Keratinocyte (primary cell): ENCODE measurements at regions not wholly inside any gene's neighbourhood (a gene's known extent, or its start where the extent isn't known, plus 50 kb on each side); places are given as distances from the start of the nearest gene placed in this dataset.

ENCODE experiments used
- DNase-seq: peaks from one replicate; pipeline ENCODE4 v3.0.0-alpha.2; 2011; ENCODE audit warnings: low read depth, missing footprints, low spot score
- FAIRE-seq: peaks from 2 replicates; lab custom pipeline; 2011; peaks lifted over from hg19 to GRCh38; lab: Jason Lieb, UNC
- H2AFZ ChIP-seq: 2 replicates; pipeline ENCODE4 v1.6.0; 2012; ENCODE audit warnings: low read length, control low read depth, inconsistent platforms; ENCODE audit not compliant: control insufficient read depth
- H3K27ac ChIP-seq: 2 replicates; pipeline ENCODE4 v1.5.1; 2011; ENCODE audit warnings: low read length; ENCODE audit not compliant: control insufficient read depth, insufficient read depth
- H3K27me3 ChIP-seq: 3 replicates; pipeline ENCODE4 v1.6.0; 2011; ENCODE audit warnings: low read length; ENCODE audit not compliant: control insufficient read depth, insufficient read depth; ENCODE audit errors: extremely low read depth
- H3K36me3 ChIP-seq, 2 experiments: 2 replicates in 1 of 2; 3 replicates in 1 of 2; pipeline ENCODE4 v1.5.1; 2011; ENCODE audit warnings: low read length in 2 of 2, mild to moderate bottlenecking in 1 of 2; ENCODE audit not compliant: control insufficient read depth in 2 of 2, insufficient read depth in 2 of 2; ENCODE audit errors: extremely low read depth in 1 of 2
- H3K4me1 ChIP-seq: 3 replicates; pipeline ENCODE4 v1.5.1; 2011; ENCODE audit warnings: low read length; ENCODE audit not compliant: control insufficient read depth, insufficient read depth; ENCODE audit errors: extremely low read depth
- H3K4me2 ChIP-seq: 3 replicates; pipeline ENCODE4 v1.6.0; 2011; ENCODE audit warnings: low read depth, low read length; ENCODE audit not compliant: control insufficient read depth, insufficient read depth; ENCODE audit errors: extremely low read depth
- H3K4me3 ChIP-seq, 3 experiments: fragments of 200-600 bp in 1 of 3; sonication (generic) in 1 of 3; 2 replicates in 2 of 3; 3 replicates in 1 of 3; pipeline ENCODE4 v1.5.1; 2011 to 2016; ENCODE audit warnings: low read length in 3 of 3, mild to moderate bottlenecking in 3 of 3, control low read depth in 2 of 3, inconsistent platforms in 1 of 3, low read depth in 1 of 3, mixed read lengths in 1 of 3, mixed run types in 1 of 3, moderate library complexity in 1 of 3; ENCODE audit not compliant: control insufficient read depth in 2 of 3, insufficient read depth in 2 of 3; ENCODE audit errors: extremely low read depth in 1 of 3
- H3K79me2 ChIP-seq: 2 replicates; pipeline ENCODE4 v1.6.0; 2012; ENCODE audit warnings: low read length; ENCODE audit not compliant: control insufficient read depth, insufficient read depth
- H3K9ac ChIP-seq: 3 replicates; pipeline ENCODE4 v1.6.0; 2011; ENCODE audit warnings: low read length; ENCODE audit not compliant: control insufficient read depth, insufficient read depth; ENCODE audit errors: extremely low read depth
- H3K9me1 ChIP-seq: 3 replicates; pipeline ENCODE4 v1.6.0; 2011; ENCODE audit warnings: low read length; ENCODE audit not compliant: control insufficient read depth, insufficient read depth; ENCODE audit errors: extremely low read depth
- H3K9me3 ChIP-seq: 2 replicates; pipeline ENCODE4 v1.5.1; 2012; ENCODE audit warnings: low read depth, low read length; ENCODE audit not compliant: control insufficient read depth
- H4K20me1 ChIP-seq: 3 replicates; pipeline ENCODE4 v1.6.0; 2011; ENCODE audit warnings: low read length; ENCODE audit not compliant: control insufficient read depth, insufficient read depth; ENCODE audit errors: extremely low read depth
- EZH2 ChIP-seq: IDR thresholded peaks from one replicate; pipeline ENCODE4 v1.6.1; 2012; ENCODE audit warnings: inconsistent platforms, mild to moderate bottlenecking, low read length, moderate library complexity
- dilution Hi-C: fragments of 300-500 bp; cut with MboI; formaldehyde crosslinking; loops from one replicate; pipeline ENCODE4 v1.7.0; 2020; ENCODE audit warnings: low sequenced_read_pairs; ENCODE audit not compliant: extremely low pct_ligation_motif_present
- TF ChIP-seq, protein P1 (sequence below), 3 experiments: IDR thresholded peaks in 1 of 3; conservative IDR thresholded peaks in 1 of 3; optimal IDR thresholded peaks in 1 of 3; 2 replicates in 2 of 3; 3 replicates in 1 of 3; pipeline versions ENCODE3 to v1.5.1; 2011; ENCODE audit warnings: low read length in 3 of 3, mild to moderate bottlenecking in 3 of 3, moderate library complexity in 2 of 3, control low read depth in 1 of 3, inconsistent platforms in 1 of 3; ENCODE audit not compliant: insufficient read depth in 2 of 3; ENCODE audit errors: extremely low read depth in 1 of 3

DNA sequence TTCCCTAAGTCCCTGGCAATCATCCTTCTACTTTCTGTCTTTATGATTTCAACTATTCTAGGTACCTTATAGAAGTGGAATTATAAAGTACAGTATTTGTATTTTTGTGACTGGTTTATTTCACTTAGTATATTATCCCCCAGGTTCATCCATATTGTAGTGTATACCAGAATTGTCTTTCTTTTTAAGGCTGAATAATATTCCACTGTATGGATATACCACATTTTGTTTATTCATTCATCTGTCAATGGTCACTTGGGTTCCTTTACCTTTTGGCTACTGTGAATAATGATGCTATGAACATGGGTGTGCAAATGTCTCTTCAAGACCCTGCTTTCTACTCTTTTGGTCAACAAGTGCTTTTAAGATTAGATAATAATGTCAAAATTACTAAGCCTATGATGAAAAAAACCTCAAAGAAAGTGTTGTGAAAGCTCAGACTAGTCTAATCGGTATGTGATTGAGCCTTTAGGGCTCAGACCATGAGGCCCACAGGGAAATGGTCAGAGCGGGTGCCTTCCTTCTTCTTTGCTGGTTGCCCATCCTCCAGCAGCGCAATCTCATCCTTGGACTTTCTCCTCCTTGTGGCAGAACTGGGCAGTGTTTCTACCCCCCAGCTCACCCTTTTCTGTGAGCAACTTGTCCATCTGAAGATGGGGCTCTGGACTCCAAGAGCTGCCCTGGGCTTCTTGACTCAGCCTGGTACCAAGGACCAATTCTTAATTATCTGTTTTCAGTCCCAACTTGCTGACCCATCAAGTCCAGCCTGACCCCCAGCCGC is 105.4 kb downstream of the TTC8 start:
- no peaks in the 10 kb centered on the region for H3K79me2 ChIP-seq
- no peak overlapping the region for H3K27ac ChIP-seq
- DNase-seq = no peak
- H3K4me3 ChIP-seq = no peak overlapping the region
- no peak for FAIRE-seq
- H3K27me3 ChIP-seq = no peaks in the 10 kb centered on the region
- H4K20me1 ChIP-seq = no peaks in the 10 kb centered on the region
- H3K9me1 ChIP-seq = no peaks in the 10 kb centered on the region
- TF ChIP-seq EZH2 = no peak
- TF ChIP-seq, protein P1, sequence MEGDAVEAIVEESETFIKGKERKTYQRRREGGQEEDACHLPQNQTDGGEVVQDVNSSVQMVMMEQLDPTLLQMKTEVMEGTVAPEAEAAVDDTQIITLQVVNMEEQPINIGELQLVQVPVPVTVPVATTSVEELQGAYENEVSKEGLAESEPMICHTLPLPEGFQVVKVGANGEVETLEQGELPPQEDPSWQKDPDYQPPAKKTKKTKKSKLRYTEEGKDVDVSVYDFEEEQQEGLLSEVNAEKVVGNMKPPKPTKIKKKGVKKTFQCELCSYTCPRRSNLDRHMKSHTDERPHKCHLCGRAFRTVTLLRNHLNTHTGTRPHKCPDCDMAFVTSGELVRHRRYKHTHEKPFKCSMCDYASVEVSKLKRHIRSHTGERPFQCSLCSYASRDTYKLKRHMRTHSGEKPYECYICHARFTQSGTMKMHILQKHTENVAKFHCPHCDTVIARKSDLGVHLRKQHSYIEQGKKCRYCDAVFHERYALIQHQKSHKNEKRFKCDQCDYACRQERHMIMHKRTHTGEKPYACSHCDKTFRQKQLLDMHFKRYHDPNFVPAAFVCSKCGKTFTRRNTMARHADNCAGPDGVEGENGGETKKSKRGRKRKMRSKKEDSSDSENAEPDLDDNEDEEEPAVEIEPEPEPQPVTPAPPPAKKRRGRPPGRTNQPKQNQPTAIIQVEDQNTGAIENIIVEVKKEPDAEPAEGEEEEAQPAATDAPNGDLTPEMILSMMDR (optimal IDR thresholded peaks at IDR 0.05 in 1 of 3, IDR thresholded peaks at IDR 0.05 in 1 of 3, conservative IDR thresholded peaks at IDR 0.05 in 1 of 3; ENCODE audit: extremely low read depth in 1 of 3, insufficient read depth in 2 of 3, low read length in 3 of 3) = peak in 1 of 3 experiments; percentile 25
- no peaks in the 10 kb centered on the region for H3K4me1 ChIP-seq
- dilution Hi-C loops = no loop called here
- no peaks in the 10 kb centered on the region for H3K36me3 ChIP-seq
- no peak overlapping the region for H3K4me2 ChIP-seq
- no peak overlapping the region for H2AFZ ChIP-seq
- H3K9ac ChIP-seq = no peak overlapping the region
- H3K9me3 ChIP-seq = no peaks in the 10 kb centered on the region

GRCh38 chr14:88931321-88932110 is 107.1 kb downstream of the TTC8 start:
- Histone ChIP-seq H4K20me1 (no peaks in the 10 kb centered on the region), H3K79me2 (no peaks in the 10 kb centered on the region), H3K9me3 (no peaks in the 10 kb centered on the region), H3K4me1 (no peaks in the 10 kb centered on the region), H3K27ac (no peak overlapping the region), H3K9ac (no peak overlapping the region), H3K4me2 (no peak overlapping the region), H3K4me3 (no peak overlapping the region), H3K36me3 (no peaks in the 10 kb centered on the region), H3K9me1 (no peaks in the 10 kb centered on the region), H2AFZ (no peak overlapping the region), H3K27me3 (no peaks in the 10 kb centered on the region)
- no peak for DNase-seq
- dilution Hi-C loops = no loop called here
- no peak for FAIRE-seq
- no peak for TF ChIP-seq EZH2
- TF ChIP-seq, protein P1 (optimal IDR thresholded peaks at IDR 0.05 in 1 of 3, IDR thresholded peaks at IDR 0.05 in 1 of 3, conservative IDR thresholded peaks at IDR 0.05 in 1 of 3; ENCODE audit: extremely low read depth in 1 of 3, insufficient read depth in 2 of 3, low read length in 3 of 3) = no peak
